GM12878 (cell line): ENCODE measurements at regions not wholly inside any gene's neighbourhood (a gene's known extent, or its start where the extent isn't known, plus 50 kb on each side); places are given as distances from the start of the nearest gene placed in this dataset.

Source experiments
- ATAC-seq: fragments of 200-7000 bp; cut with Tn5 transposase; 3 replicates; pipeline ENCODE4 v1.9.1; 2020; ENCODE audit warnings: mild to moderate bottlenecking, moderate library complexity
- BruUV-seq: library from RNA; stranded (reverse); fragments of 400-500 nt; replicated peaks from 2 replicates; lab custom pipeline; 2021; lab: Mats Ljungman, UMichigan
- CTCF ChIA-PET: fragments of 300-600 bp; sonication (Branson Sonifier 250); formaldehyde crosslinking; extraction: SDS; loops from one replicate; lab custom pipeline; 2021; ENCODE audit warnings: inconsistent platforms; lab: Yijun Ruan, JAX
- POLR2A ChIA-PET: fragments of 350-600 bp; formaldehyde crosslinking; extraction: SDS; loops from one replicate; lab custom pipeline; 2021; ENCODE audit warnings: inconsistent platforms; lab: Charles Lee
- RAD21 ChIA-PET: fragments of 300-600 bp; sonication (Branson Sonifier 250); formaldehyde crosslinking; loops from one replicate; lab custom pipeline; 2023; ENCODE audit warnings: antibody characterized with exemption; ENCODE audit not compliant: unreplicated experiment; lab: Charles Lee
- SMC1A ChIA-PET: fragments of 300-600 bp; sonication (Branson Sonifier 250); formaldehyde crosslinking; loops from one replicate; lab custom pipeline; 2023; ENCODE audit not compliant: unreplicated experiment, uncharacterized antibody; lab: Charles Lee
- DNase-seq: peaks from one replicate; pipeline ENCODE4 v3.0.0-alpha.2; 2011; ENCODE audit warnings: low read depth, low spot score
- FAIRE-seq: peaks from 3 replicates; lab custom pipeline; 2011; peaks lifted over from hg19 to GRCh38; lab: Jason Lieb, UNC
- H2AFZ ChIP-seq: 2 replicates; pipeline ENCODE4 v1.6.0; 2011; ENCODE audit warnings: low read depth, low read length, control low read depth; ENCODE audit not compliant: control insufficient read depth
- H3K27ac ChIP-seq: 2 replicates; pipeline ENCODE4 v1.5.1; 2011; ENCODE audit warnings: control low read depth; ENCODE audit not compliant: control insufficient read depth, insufficient read depth
- H3K27me3 ChIP-seq, 2 experiments: replicated peaks in 1 of 2; 2 replicates each; pipeline versions ENCODE4 v1.6.0 to v1.6.1; 2011; ENCODE audit warnings: low read length in 1 of 2; ENCODE audit not compliant: control insufficient read depth in 2 of 2, insufficient read depth in 2 of 2
- H3K36me3 ChIP-seq, 2 experiments: 2 replicates each; pipeline ENCODE4 v1.5.1; 2011; ENCODE audit warnings: low read length in 1 of 2; ENCODE audit not compliant: control insufficient read depth in 2 of 2, insufficient read depth in 2 of 2
- H3K4me1 ChIP-seq: 2 replicates; pipeline ENCODE4 v1.6.1; 2011; ENCODE audit warnings: mild to moderate bottlenecking, low read length, moderate library complexity, mixed read lengths; ENCODE audit not compliant: control insufficient read depth, insufficient read depth
- H3K4me2 ChIP-seq: 2 replicates; pipeline ENCODE4 v1.6.0; 2011; ENCODE audit warnings: control low read depth; ENCODE audit not compliant: control insufficient read depth, insufficient read depth
- H3K4me3 ChIP-seq: fragments of 200-600 bp; sonication (generic); 2 replicates; pipeline ENCODE4 v1.5.1; 2016
- H3K79me2 ChIP-seq: 2 replicates; pipeline ENCODE4 v1.6.0; 2011; ENCODE audit warnings: low read length; ENCODE audit not compliant: control insufficient read depth, insufficient read depth
- H3K9ac ChIP-seq: 2 replicates; pipeline ENCODE4 v1.8.0; 2011; ENCODE audit warnings: low read length, control low read depth, mixed read lengths; ENCODE audit not compliant: control insufficient read depth, insufficient read depth
- H3K9me3 ChIP-seq: replicated peaks from 3 replicates; pipeline ENCODE4 v1.5.1; 2011; ENCODE audit warnings: mild to moderate bottlenecking, low read length; ENCODE audit not compliant: control insufficient read depth, insufficient read depth
- H4K20me1 ChIP-seq: 2 replicates; pipeline ENCODE4 v1.6.0; 2011; ENCODE audit not compliant: control insufficient read depth, insufficient read depth
- ESRRA ChIP-seq: IDR thresholded peaks from 2 replicates; pipeline ENCODE4 v1.6.1; 2012; ENCODE audit warnings: mild to moderate bottlenecking, low read length, improper control_type of control experiment
- HDAC6 ChIP-seq: fragments of 200-600 bp; sonication (generic); IDR thresholded peaks from one replicate; pipeline ENCODE4 v1.8.0; 2017; ENCODE audit warnings: antibody characterized with exemption; ENCODE audit not compliant: unreplicated experiment
- IRF4 ChIP-seq: IDR thresholded peaks from 2 replicates; pipeline ENCODE4 v1.6.1; 2011; ENCODE audit warnings: low read depth, low read length
- SREBF2 ChIP-seq: IDR thresholded peaks from 2 replicates; pipeline ENCODE4 v1.6.1; 2012; ENCODE audit warnings: mild to moderate bottlenecking, low read length
- ZNF622 ChIP-seq: fragments of 450-650 bp; IDR thresholded peaks from 2 replicates; pipeline ENCODE4 v1.6.1; 2017; ENCODE audit warnings: mild to moderate bottlenecking, inconsistent platforms
- WGBS: methylation state at CpG from one replicate; pipeline ENCODE4 v1.1.6; 2016; ENCODE audit warnings: low lambda C conversion rate; ENCODE audit not compliant: insufficient replicate concordance, insufficient coverage; ENCODE audit errors: missing lambda C conversion rate; 5-methylcytosine and 5-hydroxymethylcytosine counted together
- in situ Hi-C: fragments of 300-500 bp; cut with MboI; formaldehyde crosslinking; loops from 9 replicates; pipeline ENCODE4 v1.14.3; 2018; ENCODE audit warnings: mixed read lengths
- intact Hi-C: fragments of 100-400 bp; cut with micrococcal nuclease; formaldehyde crosslinking; loops from one replicate; pipeline ENCODE4 v1.14.2; 2022; ENCODE audit not compliant: unreplicated experiment
- TF ChIP-seq, protein P1 (sequence below): fragments of 150-350 bp; IDR thresholded peaks from 2 replicates; pipeline ENCODE4 v1.6.1; 2016; ENCODE audit warnings: low read depth, low read length

DNA sequence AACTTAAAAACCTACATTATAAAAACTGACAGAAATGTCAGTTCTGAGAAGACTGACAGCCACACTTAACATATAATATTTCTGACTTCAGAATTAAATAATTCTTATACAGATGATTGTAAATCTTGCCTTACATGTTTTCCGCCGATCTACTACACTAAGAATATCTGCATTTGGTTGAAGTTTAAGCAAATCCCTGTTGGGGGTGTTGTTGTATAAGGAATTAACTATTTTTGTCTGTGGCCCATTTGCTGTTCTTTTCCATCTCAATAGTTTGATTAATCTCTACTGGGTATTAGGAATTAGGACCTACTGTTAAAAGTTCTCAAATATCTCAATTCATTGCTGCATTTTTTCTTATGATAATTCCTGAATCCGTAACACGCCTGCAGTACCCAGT, 838.3 kb upstream of the ROBO1 start:
- intact Hi-C loops (no loop called here), in situ Hi-C loops (no loop called here)
- no peaks in the 10 kb centered on the region for H3K79me2 ChIP-seq
- no peaks in the 10 kb centered on the region for H3K27me3 ChIP-seq
- H3K9ac ChIP-seq: no peak overlapping the region
- H3K4me3 ChIP-seq: no peak overlapping the region
- SMC1A ChIA-PET: interaction anchor here (0.7 to 0.8 kb wide), 2 partner anchors 615 to 1290 kb away, joined by 3 read pairs; no protein-coding TSS in a partner anchor
- no peaks in the 10 kb centered on the region for H4K20me1 ChIP-seq
- H2AFZ ChIP-seq: no peak overlapping the region
- CTCF ChIA-PET: interaction anchor here (0.7 kb wide), 1 partner anchor 163 kb away, joined by 3 read pairs; no protein-coding TSS in a partner anchor
- no peaks in the 10 kb centered on the region for H3K4me1 ChIP-seq
- ATAC-seq (no peak), DNase-seq (no peak), FAIRE-seq (no peak)
- POLR2A ChIA-PET: no interaction called here
- RAD21 ChIA-PET: no interaction called here
- no peaks in the 10 kb centered on the region for H3K9me3 ChIP-seq
- no peak overlapping the region for H3K4me2 ChIP-seq
- 51% methylated on average over 4 of the region's 4 CpGs for WGBS
- no TSS peak for BruUV-seq
- no peak overlapping the region for H3K27ac ChIP-seq
- no peaks in the 10 kb centered on the region for H3K36me3 ChIP-seq
- TF ChIP-seq, protein P1, sequence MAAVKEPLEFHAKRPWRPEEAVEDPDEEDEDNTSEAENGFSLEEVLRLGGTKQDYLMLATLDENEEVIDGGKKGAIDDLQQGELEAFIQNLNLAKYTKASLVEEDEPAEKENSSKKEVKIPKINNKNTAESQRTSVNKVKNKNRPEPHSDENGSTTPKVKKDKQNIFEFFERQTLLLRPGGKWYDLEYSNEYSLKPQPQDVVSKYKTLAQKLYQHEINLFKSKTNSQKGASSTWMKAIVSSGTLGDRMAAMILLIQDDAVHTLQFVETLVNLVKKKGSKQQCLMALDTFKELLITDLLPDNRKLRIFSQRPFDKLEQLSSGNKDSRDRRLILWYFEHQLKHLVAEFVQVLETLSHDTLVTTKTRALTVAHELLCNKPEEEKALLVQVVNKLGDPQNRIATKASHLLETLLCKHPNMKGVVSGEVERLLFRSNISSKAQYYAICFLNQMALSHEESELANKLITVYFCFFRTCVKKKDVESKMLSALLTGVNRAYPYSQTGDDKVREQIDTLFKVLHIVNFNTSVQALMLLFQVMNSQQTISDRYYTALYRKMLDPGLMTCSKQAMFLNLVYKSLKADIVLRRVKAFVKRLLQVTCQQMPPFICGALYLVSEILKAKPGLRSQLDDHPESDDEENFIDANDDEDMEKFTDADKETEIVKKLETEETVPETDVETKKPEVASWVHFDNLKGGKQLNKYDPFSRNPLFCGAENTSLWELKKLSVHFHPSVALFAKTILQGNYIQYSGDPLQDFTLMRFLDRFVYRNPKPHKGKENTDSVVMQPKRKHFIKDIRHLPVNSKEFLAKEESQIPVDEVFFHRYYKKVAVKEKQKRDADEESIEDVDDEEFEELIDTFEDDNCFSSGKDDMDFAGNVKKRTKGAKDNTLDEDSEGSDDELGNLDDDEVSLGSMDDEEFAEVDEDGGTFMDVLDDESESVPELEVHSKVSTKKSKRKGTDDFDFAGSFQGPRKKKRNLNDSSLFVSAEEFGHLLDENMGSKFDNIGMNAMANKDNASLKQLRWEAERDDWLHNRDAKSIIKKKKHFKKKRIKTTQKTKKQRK: no peak
- TF ChIP-seq IRF4 (no peak), SREBF2 (no peak), HDAC6 (no peak), ZNF622 (no peak), ESRRA (no peak)
